HL-60 (cell line): ENCODE measurements at regions not wholly inside any gene's neighbourhood (a gene's known extent, or its start where the extent isn't known, plus 50 kb on each side); places are given as distances from the start of the nearest gene placed in this dataset.

Experiments used
- DNase-seq, 2 experiments: peaks; one replicate each; pipeline ENCODE4 v3.0.0-alpha.2; 2010 to 2020; ENCODE audit warnings: low read depth in 1 of 2, low spot score in 1 of 2
- H3K27ac ChIP-seq: fragments of 250-450 bp; sonication (Bioruptor Pico); replicated peaks from 2 replicates; pipeline ENCODE4 v1.5.1; 2020; ENCODE audit warnings: mild to moderate bottlenecking, moderate library complexity
- H3K27me3 ChIP-seq: fragments of 250-450 bp; sonication (Bioruptor Pico); 2 replicates; pipeline ENCODE4 v1.5.1; 2021; ENCODE audit warnings: mild to moderate bottlenecking, moderate library complexity; ENCODE audit not compliant: insufficient read depth, poor library complexity, severe bottlenecking
- H3K4me3 ChIP-seq: replicated peaks from 2 replicates; pipeline ENCODE4 v1.5.1; 2011; ENCODE audit warnings: mild to moderate bottlenecking, control low read depth, low read length; ENCODE audit not compliant: insufficient read depth
- GABPA ChIP-seq: IDR thresholded peaks from 2 replicates; pipeline ENCODE4 v1.6.1; 2012; ENCODE audit warnings: low read depth
- POLR2AphosphoS5 ChIP-seq: IDR thresholded peaks from 2 replicates; pipeline ENCODE4 v1.6.1; 2012; ENCODE audit warnings: low read depth
- SPI1 ChIP-seq: IDR thresholded peaks from 2 replicates; pipeline ENCODE4 v1.6.1; 2012; ENCODE audit warnings: low read depth, mild to moderate bottlenecking, borderline replicate concordance
- TF ChIP-seq, protein P1 (sequence below): IDR thresholded peaks from one replicate; pipeline ENCODE4 v1.5.1; 2011; ENCODE audit warnings: low read length, control low read depth, inconsistent platforms; ENCODE audit not compliant: insufficient read depth
- TF ChIP-seq, protein P2 (sequence below): IDR thresholded peaks from 2 replicates; pipeline ENCODE4 v1.6.1; 2012; ENCODE audit warnings: low read depth; ENCODE audit not compliant: insufficient replicate concordance

DNA sequence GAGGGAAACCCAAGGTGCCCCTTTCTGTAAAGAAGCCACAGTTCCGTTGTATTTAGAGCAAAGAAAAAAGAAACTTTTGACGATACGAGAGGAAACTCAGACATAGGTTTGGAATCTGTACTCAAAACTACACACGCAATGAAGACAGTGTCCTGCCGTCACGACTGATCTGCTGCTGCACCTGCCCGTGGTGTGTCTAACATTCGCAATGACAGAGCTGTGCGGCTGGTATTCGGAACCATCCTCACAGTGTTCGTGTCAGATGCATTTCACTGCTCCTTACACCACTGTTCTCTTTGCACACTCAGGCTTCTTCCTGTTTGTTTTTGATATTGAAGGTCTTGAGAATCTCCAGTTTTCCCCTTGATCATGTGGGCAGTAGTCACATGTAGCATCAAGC is 84.8 kb downstream of the RTL6 start:
- no peak for TF ChIP-seq SPI1
- no peak for TF ChIP-seq GABPA
- TF ChIP-seq, protein P1, sequence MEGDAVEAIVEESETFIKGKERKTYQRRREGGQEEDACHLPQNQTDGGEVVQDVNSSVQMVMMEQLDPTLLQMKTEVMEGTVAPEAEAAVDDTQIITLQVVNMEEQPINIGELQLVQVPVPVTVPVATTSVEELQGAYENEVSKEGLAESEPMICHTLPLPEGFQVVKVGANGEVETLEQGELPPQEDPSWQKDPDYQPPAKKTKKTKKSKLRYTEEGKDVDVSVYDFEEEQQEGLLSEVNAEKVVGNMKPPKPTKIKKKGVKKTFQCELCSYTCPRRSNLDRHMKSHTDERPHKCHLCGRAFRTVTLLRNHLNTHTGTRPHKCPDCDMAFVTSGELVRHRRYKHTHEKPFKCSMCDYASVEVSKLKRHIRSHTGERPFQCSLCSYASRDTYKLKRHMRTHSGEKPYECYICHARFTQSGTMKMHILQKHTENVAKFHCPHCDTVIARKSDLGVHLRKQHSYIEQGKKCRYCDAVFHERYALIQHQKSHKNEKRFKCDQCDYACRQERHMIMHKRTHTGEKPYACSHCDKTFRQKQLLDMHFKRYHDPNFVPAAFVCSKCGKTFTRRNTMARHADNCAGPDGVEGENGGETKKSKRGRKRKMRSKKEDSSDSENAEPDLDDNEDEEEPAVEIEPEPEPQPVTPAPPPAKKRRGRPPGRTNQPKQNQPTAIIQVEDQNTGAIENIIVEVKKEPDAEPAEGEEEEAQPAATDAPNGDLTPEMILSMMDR = no peak
- TF ChIP-seq, protein P2, sequence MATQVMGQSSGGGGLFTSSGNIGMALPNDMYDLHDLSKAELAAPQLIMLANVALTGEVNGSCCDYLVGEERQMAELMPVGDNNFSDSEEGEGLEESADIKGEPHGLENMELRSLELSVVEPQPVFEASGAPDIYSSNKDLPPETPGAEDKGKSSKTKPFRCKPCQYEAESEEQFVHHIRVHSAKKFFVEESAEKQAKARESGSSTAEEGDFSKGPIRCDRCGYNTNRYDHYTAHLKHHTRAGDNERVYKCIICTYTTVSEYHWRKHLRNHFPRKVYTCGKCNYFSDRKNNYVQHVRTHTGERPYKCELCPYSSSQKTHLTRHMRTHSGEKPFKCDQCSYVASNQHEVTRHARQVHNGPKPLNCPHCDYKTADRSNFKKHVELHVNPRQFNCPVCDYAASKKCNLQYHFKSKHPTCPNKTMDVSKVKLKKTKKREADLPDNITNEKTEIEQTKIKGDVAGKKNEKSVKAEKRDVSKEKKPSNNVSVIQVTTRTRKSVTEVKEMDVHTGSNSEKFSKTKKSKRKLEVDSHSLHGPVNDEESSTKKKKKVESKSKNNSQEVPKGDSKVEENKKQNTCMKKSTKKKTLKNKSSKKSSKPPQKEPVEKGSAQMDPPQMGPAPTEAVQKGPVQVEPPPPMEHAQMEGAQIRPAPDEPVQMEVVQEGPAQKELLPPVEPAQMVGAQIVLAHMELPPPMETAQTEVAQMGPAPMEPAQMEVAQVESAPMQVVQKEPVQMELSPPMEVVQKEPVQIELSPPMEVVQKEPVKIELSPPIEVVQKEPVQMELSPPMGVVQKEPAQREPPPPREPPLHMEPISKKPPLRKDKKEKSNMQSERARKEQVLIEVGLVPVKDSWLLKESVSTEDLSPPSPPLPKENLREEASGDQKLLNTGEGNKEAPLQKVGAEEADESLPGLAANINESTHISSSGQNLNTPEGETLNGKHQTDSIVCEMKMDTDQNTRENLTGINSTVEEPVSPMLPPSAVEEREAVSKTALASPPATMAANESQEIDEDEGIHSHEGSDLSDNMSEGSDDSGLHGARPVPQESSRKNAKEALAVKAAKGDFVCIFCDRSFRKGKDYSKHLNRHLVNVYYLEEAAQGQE = no peak
- no peak for TF ChIP-seq POLR2AphosphoS5
- no peaks in the 10 kb centered on the region for H3K27me3 ChIP-seq
- no peak overlapping the region for H3K27ac ChIP-seq
- no peak for DNase-seq
- no peak overlapping the region for H3K4me3 ChIP-seq

DNA sequence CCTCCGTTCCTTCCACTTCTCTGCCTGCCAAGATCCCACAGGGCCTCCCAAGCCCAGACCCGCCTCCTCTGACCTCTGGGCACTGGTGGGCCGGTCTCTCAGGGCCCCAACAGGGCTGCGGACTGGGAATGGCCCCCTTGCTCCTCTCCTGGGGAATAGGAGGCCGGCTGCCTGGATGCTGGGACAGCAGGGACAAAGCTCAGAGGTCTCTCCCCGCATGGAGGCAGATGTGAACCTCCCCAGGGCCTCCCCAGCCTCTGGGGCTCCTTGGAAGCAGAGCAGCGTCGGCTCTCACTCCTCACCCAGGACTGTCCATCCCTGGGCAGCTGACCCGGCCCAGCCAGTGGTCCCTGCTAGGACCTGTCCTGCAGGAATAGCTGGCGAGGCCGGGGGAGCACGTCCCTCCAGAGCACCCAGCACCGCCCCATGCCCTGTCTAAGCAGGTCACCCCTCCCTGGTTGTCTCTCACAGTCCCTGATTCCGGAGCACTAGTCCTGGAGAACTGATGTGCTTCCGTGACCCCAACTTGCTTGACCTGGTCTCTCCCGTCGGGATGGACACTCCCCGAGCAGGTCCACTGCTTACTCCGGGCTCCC is 85.8 kb downstream of the RTL6 start:
- no peak overlapping the region for H3K4me3 ChIP-seq
- TF ChIP-seq, protein P2 = no peak
- no peak for TF ChIP-seq SPI1
- no peak for TF ChIP-seq GABPA
- TF ChIP-seq, protein P1 = no peak
- no peak for TF ChIP-seq POLR2AphosphoS5
- DNase-seq = no peak
- H3K27ac ChIP-seq = no peak overlapping the region
- H3K27me3 ChIP-seq = no peaks in the 10 kb centered on the region

DNA sequence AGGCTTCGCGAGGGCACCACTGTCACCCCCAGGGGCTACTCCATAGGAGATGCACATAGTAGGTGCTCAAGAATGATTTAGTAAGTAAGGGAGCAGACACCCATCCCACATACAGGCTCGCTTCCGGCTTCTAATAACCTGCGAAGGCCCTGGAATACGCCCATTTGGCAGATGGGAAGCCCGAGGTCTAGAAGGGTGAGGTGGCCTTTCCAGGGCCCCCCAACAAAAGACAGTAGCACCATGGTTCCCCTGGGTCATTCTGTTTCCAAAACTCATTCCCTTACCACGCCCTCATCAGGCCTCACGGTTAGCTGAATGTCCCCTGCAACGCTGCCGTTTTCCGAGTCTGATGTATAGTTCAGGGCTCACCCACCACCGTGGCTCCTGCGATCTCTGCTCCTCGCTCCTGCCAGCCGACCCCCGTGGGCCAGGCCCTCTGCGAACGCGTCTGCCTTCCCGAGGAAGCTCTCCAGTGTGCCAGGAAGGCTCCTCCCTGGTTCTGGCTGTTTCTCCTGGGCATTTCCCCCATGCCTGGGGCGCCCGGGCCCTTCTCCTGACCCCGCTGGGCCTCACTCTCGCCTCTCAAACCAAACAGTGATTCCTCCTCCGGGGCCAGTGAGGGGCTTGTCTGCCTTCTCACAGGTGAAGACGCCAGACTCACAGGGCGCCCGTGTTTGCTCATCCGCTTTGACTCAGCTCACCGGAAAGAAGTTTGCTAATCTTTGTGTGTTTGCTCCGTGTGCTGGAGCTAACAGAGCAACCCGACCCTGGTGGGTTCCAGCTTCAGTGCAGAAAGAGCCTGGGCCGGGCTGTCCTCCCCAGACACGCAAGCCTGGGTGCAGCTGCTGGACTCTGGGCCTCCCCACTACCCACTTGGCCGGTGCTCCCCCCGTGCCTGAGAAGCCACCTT is 86.6 kb downstream of the RTL6 start:
- Histone ChIP-seq H3K27me3 (no peaks in the 10 kb centered on the region), H3K4me3 (no peak overlapping the region), H3K27ac (no peak overlapping the region)
- DNase-seq = no peak
- TF ChIP-seq, protein P1 = no peak
